ENCODE measurements at regions not wholly inside any gene's neighbourhood (a gene's known extent, or its start where the extent isn't known, plus 50 kb on each side); places are given as distances from the start of the nearest gene placed in this dataset.

- TF ChIP-seq RARB (CRISPR knock-in tag; IDR thresholded peaks at IDR 0.05): no peak
- TF ChIP-seq, protein P1, sequence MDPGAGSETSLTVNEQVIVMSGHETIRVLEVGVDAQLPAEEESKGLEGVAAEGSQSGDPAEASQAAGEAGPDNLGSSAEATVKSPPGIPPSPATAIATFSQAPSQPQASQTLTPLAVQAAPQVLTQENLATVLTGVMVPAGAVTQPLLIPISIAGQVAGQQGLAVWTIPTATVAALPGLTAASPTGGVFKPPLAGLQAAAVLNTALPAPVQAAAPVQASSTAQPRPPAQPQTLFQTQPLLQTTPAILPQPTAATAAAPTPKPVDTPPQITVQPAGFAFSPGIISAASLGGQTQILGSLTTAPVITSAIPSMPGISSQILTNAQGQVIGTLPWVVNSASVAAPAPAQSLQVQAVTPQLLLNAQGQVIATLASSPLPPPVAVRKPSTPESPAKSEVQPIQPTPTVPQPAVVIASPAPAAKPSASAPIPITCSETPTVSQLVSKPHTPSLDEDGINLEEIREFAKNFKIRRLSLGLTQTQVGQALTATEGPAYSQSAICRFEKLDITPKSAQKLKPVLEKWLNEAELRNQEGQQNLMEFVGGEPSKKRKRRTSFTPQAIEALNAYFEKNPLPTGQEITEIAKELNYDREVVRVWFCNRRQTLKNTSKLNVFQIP (CRISPR knock-in tag; IDR thresholded peaks at IDR 0.05; ENCODE audit: borderline replicate concordance, low read depth): no peak
Measured at GRCh38 chr1:94677087-94677486, 135.5 kb upstream of the F3 start.
